MV-4-11 (cell line): ENCODE measurements at regions not wholly inside any gene's neighbourhood (a gene's known extent, or its start where the extent isn't known, plus 50 kb on each side); places are given as distances from the start of the nearest gene placed in this dataset.
A peak's percentile ranks its signal among the peaks of the same experiment; 100 is the strongest.

ENCODE experiments used
- DNase-seq: peaks from one replicate; lab custom pipeline; 2025; lab: John Stamatoyannopoulos, UW

- DNase-seq, result no peak
These were observed 61.9 kb upstream of the CIBAR2 start for GRCh38 chr16:85173981-85174751.

GRCh38 chr16:85174871-85175723, 62.8 kb upstream of the CIBAR2 start:
- DNase-seq, result no peak

GRCh38 chr16:85175724-85176233, 63.5 kb upstream of the CIBAR2 start:
- no peak for DNase-seq

DNA sequence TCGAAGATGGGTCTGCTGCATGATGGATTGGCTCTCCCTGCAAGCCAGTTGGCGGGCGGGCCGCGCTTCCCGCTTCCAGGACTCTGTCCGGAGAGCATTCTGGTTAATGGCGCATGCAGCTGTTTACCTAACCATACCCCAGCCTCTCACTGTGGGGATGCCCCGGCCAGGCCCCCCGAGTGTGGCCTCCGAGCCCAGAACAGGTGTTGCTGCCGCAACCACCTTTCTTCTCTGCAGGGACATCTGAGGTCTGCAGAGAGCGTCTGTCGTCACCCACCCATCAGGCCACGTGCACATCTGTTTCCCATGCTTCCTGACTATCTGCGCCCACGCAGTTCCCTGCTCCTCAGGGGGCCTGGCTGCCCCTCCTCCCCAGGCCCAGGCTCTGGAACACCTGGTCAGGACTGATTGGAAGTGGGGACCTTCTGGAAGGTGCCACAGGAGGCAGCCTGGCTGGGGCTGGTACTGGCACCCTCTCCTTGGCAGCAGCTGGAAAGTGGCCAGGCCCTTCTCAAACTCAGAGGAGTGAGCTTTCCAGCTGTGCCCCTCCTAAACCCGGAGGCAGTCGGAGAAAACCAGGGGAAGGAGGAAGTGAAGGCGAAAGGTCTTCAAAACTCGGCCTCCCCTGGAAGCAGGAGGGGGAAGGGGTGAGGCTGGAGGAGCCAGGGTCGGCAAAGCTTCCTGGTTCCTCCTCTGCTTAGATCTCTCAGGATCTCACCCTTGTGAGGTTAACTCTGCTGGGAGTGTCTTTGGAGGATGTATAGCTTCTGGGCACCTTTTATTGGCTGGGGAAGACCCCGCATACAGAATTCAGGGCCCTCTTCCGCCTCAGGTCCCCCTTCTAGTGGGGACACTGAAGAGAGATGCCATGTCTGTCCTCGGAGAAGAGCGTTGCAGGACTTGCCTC, 64.5 kb upstream of the CIBAR2 start:
- peak; percentile 23 for DNase-seq

- no peak for DNase-seq
These were observed 65.2 kb upstream of the CIBAR2 start for GRCh38 chr16:85177448-85177846.

DNA sequence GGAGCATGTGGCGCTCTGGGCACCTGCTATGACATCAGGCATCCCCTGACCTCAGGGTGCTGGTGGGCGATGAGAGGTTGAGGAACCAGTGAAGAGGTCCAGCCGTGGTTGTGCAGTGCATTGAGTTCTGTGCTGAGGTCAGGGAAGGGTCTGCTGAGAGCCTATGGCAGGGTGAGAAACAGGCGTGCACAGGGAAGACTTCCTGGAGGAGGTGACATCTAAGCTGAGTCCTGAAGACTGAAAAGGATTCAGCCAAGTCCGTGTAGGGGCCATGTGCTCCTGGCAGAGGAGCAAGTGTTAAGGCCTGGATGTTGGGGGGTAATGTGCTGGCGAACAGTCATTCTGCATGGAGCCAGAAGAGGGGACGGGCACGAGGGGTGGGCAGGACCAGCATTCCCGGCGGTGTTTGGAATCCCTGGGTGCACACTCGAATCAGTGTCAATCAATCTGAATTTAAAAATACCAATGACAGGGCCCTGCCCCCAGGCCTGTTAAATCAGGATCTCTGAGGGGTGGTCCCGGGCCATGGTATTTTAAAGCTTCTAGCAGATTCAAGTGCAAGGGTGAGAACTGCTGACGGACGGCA, 65.8 kb upstream of the CIBAR2 start:
- DNase-seq, result no peak

GRCh38 chr16:85178596-85178995, 66.3 kb upstream of the CIBAR2 start:
- no peak for DNase-seq

DNA sequence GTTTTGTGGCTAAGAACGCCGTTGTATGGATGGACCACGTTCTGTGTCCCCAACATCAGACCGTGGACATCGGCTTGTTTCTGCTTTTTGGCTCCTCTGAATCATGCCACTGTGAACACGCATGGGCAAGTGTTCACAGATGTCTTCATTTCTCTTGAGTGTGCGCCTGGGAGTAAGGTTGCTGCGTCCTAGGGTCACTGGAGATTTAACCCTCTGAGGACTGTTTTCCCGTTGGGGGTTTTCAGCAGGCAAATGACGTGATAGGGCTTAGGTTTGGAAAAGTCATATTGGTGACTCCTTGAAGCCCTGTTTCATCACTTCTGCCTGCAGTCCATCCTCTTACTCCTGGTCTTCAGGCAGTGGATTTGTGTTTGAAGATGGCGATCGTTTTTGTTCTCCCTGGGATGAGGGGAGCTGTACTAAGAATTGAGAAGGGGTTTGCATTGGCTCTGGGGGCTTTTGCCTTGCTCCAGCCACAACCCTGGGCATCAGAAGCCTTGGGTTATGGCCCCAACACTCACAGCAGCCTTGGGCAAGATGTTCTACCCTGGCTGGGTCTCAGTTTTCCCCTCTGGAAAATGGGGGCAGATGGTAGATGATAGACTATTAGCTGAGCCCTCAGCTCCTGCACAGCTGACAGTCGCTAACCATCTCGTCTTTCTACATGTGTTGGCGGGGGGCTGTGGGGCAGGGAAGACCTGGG, 67.2 kb upstream of the CIBAR2 start:
- no peak for DNase-seq

DNA sequence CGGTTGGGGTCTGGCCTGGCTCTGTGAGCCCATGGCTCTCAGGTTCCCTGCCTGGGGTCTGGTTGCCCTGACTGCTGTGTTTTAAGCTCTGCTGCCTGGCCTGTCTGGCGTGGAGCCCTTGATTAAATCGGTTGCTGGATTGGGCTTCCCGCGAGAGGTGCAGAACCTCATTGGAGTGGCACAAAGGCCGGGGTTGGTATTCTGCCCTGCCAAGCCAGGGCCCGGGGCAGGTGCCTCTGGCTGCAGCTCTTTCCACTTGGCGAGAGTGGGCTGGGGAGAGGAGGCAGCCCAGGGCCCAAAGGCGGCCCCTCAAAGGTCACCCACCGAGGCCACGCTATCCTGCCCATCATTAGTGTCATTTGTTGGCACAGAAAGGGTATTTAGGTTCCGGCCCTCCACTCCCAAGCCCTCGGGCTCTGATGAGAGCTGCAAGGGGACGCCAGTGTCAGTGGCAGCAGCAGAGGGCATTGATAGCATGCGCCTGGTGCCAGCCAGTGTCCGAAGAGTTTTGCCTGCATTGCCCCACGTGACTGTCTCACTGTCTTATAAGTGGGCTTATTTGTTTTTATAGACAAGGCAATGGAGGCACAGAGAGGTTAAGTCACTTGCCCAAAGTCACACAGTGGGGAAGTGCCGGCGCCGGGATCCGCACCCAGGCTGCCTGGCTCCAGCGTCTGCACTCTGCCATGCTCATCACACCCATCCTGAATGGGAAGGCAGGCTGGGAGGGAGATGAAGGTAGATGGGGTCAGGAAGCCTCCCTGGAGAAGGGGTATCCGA, 68.0 kb upstream of the CIBAR2 start:
- no peak for DNase-seq

DNA sequence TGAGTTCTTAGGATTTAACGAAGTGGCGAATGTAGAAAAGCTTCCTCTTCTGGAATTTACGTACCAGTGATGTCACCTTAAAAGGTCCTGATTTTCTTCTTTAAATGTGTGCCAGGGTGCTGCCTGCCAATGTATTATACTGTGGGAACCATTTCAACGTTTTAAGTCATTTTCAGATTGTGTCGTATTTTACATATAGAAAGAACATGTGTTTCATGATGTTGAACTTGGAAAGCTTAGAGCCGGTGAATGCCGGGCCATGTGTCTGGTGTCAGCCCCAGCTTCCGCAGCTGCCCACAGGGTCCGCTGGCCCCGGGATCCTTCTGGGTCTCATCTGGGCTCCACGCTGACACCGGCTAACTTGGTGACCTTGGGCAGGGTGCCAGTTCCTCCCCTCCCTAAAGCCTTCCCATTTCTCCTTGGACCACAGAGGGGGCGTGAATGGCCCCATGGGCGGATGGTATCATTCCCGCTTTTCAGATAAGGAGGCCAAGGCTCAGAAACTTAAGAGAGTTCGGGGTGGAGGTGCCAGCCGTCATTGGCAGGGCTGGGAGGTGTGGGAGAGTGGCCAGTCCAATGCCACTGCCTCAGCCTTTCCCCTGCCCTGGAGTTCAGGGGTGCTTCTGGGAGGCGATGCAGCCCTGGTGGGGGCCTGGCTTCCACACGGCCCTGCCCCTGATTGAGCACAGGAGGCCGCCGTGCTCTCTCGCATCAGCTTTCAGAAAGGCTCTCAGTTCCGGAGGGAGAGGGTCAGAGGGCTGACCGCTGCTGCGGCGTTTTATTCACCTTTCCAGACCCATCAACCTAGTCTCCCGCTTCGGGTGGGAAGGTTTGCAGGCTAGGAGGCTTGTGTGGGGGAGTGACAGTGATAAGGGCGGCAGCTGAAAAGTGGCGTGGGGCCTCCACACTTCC, 68.8 kb upstream of the CIBAR2 start:
- DNase-seq, result no peak

DNA sequence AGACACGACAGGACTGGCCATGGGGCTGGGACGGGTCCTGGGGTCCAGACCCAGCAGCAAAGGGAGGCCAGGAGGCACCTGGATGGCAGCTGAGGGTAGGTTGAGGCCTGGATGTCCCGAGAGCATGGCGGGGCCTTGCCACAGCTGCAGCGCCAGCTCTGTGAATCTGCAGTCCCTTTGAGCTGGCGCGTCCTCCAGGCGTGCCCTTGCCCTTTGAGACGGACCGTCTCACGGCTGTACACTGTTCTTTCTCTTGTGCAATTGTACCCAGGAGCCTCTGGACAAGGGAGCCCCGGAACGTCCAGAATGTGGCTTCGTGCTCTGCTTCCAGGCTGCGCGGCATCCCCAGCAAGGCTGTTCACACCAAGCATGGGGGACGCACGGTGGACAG, 69.5 kb upstream of the CIBAR2 start:
- DNase-seq, result no peak

DNA sequence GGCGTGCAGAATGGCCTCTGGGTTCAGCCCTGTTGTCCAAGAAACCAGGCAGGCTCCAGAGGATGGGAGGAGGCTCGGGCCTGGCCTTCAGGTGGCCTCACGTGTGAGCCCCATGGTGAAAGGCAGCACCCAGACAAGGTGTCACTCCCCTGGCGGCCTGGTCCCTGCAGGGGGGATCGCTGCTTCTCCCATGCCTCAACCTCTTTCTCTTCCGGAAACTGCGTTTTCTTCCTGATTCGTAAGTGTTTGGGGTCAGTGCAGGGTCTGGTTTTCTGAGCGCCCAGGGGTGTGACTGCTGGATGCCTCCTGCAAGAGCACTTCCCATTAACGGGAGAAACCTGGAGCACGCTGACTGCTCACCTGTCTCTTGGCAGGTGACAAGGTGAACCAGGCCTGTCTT, 70.0 kb upstream of the CIBAR2 start:
- no peak for DNase-seq

DNA sequence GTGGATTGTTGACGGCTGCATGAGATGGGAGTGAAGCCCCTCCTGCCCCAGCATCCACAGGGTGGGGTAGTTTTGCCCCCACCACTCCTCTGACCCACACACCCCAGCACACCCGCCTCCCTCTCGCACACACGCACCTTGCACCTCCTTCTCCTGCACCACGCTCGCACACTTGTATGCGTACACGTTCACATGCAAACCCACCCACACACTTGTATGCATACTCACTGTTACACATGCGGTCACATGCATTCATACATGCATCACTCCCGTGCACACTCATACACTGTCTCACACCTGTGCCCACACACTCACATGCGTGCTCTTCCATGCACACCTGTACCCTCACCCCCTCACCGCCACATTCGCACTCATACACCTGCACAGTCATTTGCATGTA, 70.5 kb upstream of the CIBAR2 start:
- DNase-seq, result no peak

GRCh38 chr16:85183564-85183963, 71.3 kb upstream of the CIBAR2 start:
- no peak for DNase-seq

DNA sequence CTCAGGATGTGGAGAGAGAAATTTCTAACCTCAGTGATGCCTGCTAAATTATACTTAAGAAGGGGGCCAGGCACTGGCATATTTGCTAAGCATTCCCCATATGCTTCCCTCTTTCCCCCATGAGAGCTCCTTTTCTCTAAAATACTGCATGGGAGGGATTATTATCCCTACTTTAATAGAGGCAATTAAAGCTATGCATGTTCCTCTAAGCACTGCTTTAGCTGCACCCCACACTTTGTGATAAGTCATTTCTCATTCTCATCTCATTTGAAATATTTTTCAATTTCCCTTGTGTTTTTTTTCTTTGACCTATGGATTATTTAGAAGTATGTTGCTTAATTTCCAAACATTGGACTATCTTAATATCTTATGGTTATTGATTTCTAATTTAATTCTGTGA, 72.1 kb upstream of the CIBAR2 start:
- no peak for DNase-seq

GRCh38 chr16:85185303-85186100, 73.2 kb upstream of the CIBAR2 start:
- no peak for DNase-seq

DNA sequence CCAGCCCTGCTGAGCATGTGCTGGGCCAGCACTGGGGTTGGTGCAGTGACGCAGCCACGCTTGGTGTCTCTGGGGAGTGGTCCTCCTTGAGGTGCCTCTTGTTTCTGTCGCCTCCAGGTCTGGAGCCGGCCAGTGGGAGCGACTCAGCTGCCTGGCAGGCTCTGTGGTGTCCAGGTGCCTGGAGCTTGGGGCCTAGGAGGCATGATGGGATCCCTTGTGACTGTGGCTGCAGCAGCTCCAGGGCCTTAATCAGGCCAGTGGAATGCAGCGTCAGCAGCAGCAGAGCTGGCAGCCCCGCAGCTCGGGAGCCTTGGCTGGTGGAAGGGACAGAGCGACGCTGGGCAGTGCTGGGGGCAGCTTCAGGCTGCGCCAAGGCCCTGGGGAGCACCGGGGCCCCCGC, 74.7 kb upstream of the CIBAR2 start:
- no peak for DNase-seq

DNA sequence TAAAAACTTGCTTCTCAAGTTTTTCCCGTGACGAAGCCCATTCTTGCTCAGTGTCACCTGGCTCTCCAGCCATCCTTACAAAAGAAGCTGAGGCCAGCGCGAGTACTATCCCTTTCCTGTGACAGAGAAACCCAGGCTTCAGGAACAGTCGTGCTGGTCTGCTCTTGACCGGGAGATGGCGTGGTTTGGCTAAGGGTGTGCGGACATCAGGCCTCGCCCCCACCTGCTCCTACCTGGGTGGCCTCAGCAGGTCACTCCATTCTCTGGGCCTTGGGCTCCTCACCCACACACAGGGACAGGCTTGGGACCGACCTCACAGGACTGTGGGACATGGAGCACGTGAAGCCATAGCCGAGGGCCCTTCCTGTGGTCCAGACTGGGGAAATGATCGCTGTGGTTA, 75.2 kb upstream of the CIBAR2 start:
- DNase-seq, result no peak
